H7 (cell line): ENCODE measurements at regions not wholly inside any gene's neighbourhood (a gene's known extent, or its start where the extent isn't known, plus 50 kb on each side); places are given as distances from the start of the nearest gene placed in this dataset.

Source experiments
- DNase-seq: peaks from one replicate; pipeline ENCODE4 v3.0.0; 2012
- H3K27me3 ChIP-seq: 2 replicates; pipeline ENCODE4 v1.6.0; 2011; ENCODE audit warnings: mild to moderate bottlenecking, low read length; ENCODE audit not compliant: control insufficient read depth, insufficient read depth
- H3K36me3 ChIP-seq: replicated peaks from 2 replicates; pipeline ENCODE4 v1.5.1; 2011; ENCODE audit warnings: low read length; ENCODE audit not compliant: control insufficient read depth, insufficient read depth
- H3K4me3 ChIP-seq: 2 replicates; pipeline ENCODE4 v1.5.1; 2011; ENCODE audit warnings: low read depth, mild to moderate bottlenecking, control low read depth, low read length, moderate library complexity; ENCODE audit not compliant: insufficient read depth

GRCh38 chrX:8358302-8358701, 106.3 kb upstream of the VCX3B start:
- no peak overlapping the region for H3K4me3 ChIP-seq
- no peak for DNase-seq
- no peaks in the 10 kb centered on the region for H3K27me3 ChIP-seq
- no peaks in the 10 kb centered on the region for H3K36me3 ChIP-seq

- Histone ChIP-seq H3K36me3 (no peaks in the 10 kb centered on the region), H3K4me3 (no peak overlapping the region), H3K27me3 (no peaks in the 10 kb centered on the region)
- peak; percentile 65 for DNase-seq
Observed at GRCh38 chrX:8364369-8365141, 100.1 kb upstream of the VCX3B start.

GRCh38 chrX:8366481-8366880, 98.1 kb upstream of the VCX3B start:
- Histone ChIP-seq H3K27me3 (no peaks in the 10 kb centered on the region), H3K4me3 (no peak overlapping the region), H3K36me3 (no peaks in the 10 kb centered on the region)
- DNase-seq, result no peak

- no peak for DNase-seq
- Histone ChIP-seq H3K36me3 (no peaks in the 10 kb centered on the region), H3K27me3 (no peaks in the 10 kb centered on the region), H3K4me3 (no peak overlapping the region)
Observed at GRCh38 chrX:8374041-8374825, 90.4 kb upstream of the VCX3B start.

- H3K36me3 ChIP-seq, result no peaks in the 10 kb centered on the region
- DNase-seq, result no peak
- no peak overlapping the region for H3K4me3 ChIP-seq
- no peaks in the 10 kb centered on the region for H3K27me3 ChIP-seq
Observed at GRCh38 chrX:8377041-8377440, 87.6 kb upstream of the VCX3B start.

- no peak for DNase-seq
- H3K27me3 ChIP-seq, result no peaks in the 10 kb centered on the region
- no peaks in the 10 kb centered on the region for H3K36me3 ChIP-seq
- no peak overlapping the region for H3K4me3 ChIP-seq
Observed at GRCh38 chrX:8390771-8391170, 73.9 kb upstream of the VCX3B start.

- DNase-seq, result no peak
- H3K4me3 ChIP-seq, result no peak overlapping the region
- no peaks in the 10 kb centered on the region for H3K27me3 ChIP-seq
- no peaks in the 10 kb centered on the region for H3K36me3 ChIP-seq
Observed at GRCh38 chrX:8403988-8404387, 60.6 kb upstream of the VCX3B start.

GRCh38 chrX:8404471-8404870, 60.2 kb upstream of the VCX3B start:
- Histone ChIP-seq H3K36me3 (no peaks in the 10 kb centered on the region), H3K27me3 (no peaks in the 10 kb centered on the region), H3K4me3 (no peak overlapping the region)
- DNase-seq, result no peak

GRCh38 chrX:8404926-8405325, 59.7 kb upstream of the VCX3B start:
- DNase-seq, result no peak
- no peaks in the 10 kb centered on the region for H3K27me3 ChIP-seq
- H3K4me3 ChIP-seq, result no peak overlapping the region
- H3K36me3 ChIP-seq, result no peaks in the 10 kb centered on the region

GRCh38 chrX:8405631-8406030, 59.0 kb upstream of the VCX3B start:
- H3K27me3 ChIP-seq, result no peaks in the 10 kb centered on the region
- H3K4me3 ChIP-seq, result no peak overlapping the region
- no peak for DNase-seq
- no peaks in the 10 kb centered on the region for H3K36me3 ChIP-seq

GRCh38 chrX:8413279-8413678, 51.4 kb upstream of the VCX3B start:
- DNase-seq, result no peak

More at GRCh38 chrX:8413279-8413678, 51.4 kb upstream of the VCX3B start:
- no peaks in the 10 kb centered on the region for H3K36me3 ChIP-seq
- H3K4me3 ChIP-seq, result no peak overlapping the region
- H3K27me3 ChIP-seq, result no peaks in the 10 kb centered on the region
